GM21717 (cell line): ENCODE measurements at regions not wholly inside any gene's neighbourhood (a gene's known extent, or its start where the extent isn't known, plus 50 kb on each side); places are given as distances from the start of the nearest gene placed in this dataset.
"Not testable (repeated sequence)": the region's sequence is repeated elsewhere in the genome, so short reads cannot be mapped to it uniquely, and the experiment has no call there.

Source experiments
- ATAC-seq: cut with Tn5 transposase; IDR thresholded peaks from one replicate; pipeline ENCODE4 v1.9.1; 2021; ENCODE audit warnings: mild to moderate bottlenecking, moderate library complexity; ENCODE audit not compliant: unreplicated experiment

DNA sequence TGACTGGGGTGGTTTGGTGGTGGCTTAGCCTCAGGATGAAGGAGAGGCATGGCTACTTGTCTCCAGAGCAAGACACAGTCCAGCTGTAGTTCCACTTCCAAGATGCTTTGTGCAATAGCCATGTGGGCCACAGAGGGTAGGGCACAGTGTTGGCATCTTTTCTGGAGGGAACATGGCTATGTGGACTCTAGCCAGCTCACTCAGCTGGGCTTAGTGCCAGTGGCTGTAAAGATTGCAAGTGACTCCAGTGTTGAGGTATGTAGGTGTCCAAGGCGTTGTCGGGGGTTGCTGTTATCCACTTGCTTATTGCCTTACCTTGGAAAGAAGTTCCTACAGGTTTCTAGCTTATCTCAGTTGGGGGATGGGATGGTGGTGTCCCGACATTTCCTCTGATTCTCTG, 233.4 kb downstream of the CD109 start:
- ATAC-seq = no peak

DNA sequence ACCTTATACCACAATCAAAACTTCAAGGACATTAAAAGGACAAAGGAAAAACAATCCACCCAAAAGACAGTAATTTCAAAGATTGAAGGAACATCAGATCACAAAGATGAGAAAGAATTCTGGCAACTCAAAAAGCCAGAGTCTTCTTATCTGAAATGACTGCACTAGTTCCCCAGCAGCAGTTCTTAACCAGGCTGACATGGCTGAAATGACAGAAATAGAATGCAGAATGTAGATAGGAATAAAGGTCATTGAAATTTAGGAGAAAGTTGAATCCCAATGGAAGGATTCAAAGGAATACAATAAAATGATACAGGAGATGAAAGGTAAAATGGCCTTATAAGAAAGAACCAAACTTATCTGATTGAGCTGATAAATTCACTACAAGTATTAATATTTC, 231.4 kb downstream of the CD109 start:
- ATAC-seq = no peak

DNA sequence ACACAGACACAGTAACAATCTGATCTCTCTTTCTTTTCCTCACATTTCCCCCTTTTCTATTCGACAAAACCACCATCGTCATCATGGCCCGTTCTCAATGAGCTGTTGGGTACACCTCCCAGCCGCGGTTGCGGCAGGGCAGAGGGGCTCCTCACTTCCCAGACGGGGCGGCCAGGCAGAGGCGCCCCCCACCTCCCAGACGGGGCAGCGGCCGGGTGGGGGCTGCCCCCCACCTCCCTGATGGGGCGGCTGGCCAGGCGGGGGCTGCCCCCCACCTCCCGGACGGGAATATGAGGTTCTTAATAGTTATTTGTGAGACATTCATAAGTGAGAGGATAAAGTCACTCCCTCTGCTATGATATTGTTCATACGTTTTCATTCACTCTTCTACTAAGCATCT, 229.7 kb downstream of the CD109 start:
- ATAC-seq = not testable (repeated sequence)

DNA sequence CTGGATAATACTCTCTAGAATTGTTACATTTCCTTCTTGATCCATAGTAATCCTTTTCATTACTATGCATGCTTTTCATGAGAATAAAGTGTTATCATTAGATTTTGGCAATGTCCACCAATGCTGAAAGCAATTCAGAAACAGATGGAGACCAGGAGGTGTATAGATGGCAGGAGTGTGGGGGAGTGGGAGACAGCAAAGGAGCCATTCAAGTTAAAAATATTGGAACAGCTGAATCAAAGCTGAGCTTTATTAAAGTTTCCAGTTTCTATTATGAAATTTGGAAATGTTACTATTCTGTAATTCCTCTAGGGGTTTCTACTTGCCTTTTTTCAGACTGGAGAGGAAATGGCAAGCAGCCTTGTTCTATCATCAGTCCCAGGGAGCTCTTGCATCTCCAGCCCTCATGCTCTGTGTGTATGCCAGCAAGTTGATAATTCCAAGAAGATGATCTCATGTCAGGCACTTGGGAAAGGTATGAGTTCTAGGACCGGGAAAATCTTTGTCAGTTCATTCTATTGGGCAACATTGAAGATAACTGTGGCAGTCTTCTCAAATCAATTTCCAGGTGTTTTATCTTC, 228.0 kb downstream of the CD109 start:
- ATAC-seq = no peak

DNA sequence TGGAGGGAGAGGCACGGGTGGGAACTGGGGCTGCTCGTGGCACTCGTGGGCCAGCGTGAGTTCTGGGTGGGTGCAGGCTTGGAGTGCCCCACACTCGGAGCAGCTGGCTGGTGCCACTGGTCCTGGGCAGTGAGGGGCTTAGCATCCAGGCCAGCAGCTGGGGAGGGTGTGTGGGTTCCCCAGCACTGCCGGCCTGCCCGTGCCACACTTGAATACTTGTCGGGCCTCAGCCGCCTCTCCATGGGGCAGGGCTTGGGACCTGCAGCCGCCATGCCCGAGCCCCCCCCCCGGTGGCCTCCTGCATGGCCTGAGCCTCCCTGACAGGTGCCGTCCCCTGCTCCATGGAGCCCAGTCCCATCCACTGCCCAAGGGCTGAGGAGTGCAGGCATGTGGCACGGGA, 207.2 kb downstream of the CD109 start:
- ATAC-seq = no peak

DNA sequence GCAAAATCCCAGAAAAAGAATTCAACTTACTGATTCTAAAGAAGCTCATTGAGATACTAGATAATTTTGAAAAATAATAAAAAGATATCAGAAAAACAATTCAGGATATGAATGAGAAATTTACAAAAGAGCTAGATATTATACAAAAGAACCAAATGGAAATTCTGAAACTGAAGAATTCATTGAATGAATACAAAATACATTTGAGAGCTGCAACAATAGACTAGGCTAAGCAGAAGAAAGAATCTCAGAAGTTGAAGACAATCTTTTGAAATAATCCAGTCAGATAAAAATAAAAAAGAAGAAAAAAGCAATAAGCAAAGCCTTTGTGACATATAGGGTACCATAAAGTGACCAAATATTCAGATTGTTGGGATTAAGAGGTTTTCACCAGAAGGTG, 206.0 kb downstream of the CD109 start:
- no peak for ATAC-seq

DNA sequence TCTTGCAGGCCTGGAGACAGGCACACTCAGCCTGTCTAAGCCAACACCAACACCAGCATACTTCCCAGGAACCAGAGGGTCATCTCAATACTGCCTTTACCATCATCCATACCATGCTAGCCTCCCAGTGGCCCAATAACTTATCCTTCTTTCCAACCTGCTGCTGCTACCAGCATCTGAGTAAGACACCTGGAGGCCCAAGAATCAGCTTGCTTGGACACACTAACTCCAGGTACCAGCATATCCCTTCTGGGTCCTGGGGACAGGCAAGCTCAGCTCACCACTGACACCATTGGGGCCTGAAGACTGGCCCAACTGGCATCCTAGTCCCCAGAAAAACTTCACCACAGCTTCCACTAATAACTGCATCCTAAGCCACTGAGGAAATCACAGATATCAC, 205.3 kb downstream of the CD109 start:
- no peak for ATAC-seq

DNA sequence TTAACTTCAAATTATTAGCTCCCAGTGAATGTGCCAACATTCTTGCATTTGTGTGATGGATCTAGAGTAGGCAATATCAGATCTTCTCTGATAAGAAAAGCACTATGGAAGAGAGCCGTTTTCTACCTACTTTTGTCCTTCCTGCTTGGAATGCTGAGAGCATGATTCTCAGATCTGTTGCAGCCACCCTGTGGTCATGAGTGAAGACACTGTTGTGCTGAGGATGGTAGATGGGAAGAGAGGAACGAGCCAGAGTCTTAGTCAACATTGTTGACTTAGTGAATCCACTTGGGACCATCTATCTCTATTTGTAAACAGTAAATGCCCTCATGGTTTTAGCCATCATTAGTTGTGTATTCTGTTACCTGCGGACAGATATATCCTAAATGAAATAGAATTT, 202.6 kb downstream of the CD109 start:
- no peak for ATAC-seq

DNA sequence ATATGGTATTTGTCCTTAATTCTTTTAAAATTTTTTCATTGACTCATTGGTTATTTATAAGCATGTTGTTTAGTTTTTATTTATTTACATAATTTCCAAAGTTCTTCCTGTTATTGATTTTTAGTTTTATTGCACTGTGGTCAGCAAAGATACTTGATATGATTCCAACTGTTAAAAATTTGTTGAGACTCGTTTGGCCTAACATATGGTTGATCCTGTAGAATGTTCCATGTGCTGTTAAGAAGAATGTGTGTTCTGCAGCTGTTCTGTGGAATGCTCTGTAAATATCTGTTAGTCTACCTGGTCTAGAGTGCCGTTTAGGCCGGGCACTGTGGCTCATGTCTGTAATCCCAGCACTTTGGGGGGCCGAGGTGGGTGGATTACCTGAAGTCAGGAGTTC, 197.7 kb downstream of the CD109 start:
- no peak for ATAC-seq

DNA sequence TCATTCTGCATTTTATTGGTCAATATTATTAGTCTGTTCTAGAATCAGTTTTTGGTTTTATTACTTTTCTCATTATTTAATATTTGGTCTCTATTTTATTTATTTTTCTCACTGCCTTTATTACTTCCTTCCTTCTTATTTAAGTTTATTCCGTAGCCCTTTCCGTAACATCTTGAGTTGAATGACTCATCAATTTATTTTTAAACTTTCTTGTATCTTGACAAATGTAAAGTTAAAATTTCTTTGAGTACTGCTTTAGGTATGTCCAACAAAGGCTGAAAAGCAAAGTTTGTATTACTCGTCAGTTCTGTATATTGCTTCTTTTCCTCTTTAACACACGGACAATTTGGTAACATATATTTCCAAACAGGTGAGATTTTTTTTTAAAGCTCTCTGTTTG, 192.0 kb downstream of the CD109 start:
- ATAC-seq = no peak

DNA sequence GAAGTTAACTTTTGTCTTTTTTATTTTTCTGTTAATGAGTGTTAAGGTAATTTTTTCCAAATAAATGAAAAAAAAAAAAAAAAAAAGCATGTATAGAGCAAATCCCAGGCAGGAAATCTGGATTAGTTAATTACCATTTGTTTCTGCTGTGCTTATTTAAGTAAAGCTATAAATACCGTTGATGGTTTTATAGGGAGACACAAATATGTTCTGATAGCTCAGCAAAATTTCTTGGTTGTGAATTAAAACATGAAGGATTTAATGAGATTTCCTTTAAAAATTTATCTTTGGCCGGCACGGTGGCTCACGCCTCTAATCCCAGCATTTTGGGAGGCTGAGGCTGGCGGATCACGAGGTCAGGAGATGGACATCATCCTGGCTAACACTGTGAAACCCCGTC, 189.4 kb downstream of the CD109 start:
- ATAC-seq = no peak

DNA sequence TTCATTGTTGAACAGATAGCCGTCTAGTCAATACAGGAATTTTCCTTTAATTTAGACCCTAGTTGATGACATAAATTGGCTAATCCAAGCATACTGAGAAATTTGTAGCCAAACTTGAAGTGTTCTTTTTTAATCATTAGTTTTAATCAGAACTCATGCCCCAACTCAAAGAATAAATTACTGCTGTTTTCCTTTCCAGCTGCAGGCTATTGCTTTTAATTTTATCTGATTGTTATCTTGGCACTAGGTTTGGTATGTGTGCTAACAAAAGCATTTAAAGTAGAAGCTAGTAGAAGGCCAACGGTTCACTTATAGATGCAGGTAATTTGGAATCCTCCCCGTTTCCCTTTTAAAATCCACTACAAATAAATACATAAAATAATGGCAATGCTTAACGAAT, 188.5 kb downstream of the CD109 start:
- ATAC-seq = no peak

DNA sequence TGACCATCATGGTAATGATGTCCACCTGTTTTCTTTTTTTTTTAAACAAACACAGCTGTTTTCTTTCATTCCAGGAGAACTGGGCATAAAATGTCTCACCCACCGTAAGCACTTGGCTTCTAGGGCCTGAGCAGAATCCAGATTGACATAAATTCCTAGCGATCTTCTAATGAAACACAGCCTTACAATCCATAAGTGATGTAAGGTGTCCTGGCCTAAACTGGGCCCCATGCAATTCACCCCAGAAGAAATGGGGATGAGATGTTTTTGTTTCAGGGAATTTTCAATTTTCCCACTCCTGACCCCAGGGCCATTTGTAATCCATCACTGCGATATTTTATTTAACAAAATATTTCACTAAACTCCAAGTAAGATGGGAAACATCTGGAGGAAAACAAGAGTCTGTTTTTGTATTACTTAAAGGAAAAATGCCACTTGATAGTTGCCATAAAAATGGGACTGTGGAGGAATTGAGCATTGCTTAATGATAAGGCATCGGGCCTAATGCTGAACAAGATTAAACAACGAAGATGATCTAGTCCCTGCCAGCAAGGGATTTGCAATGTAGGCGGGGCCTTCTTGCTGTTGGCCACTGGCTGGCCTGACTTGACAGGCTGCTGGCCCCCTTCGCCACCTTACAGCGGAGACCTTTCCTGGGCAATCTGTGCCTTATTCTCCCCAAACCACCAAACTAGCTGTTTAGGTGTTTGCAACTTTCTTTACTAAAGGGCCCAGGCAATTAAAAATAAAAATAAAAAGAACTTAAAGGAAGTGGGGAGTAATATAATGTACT, 183.7 kb downstream of the CD109 start:
- ATAC-seq = no peak

DNA sequence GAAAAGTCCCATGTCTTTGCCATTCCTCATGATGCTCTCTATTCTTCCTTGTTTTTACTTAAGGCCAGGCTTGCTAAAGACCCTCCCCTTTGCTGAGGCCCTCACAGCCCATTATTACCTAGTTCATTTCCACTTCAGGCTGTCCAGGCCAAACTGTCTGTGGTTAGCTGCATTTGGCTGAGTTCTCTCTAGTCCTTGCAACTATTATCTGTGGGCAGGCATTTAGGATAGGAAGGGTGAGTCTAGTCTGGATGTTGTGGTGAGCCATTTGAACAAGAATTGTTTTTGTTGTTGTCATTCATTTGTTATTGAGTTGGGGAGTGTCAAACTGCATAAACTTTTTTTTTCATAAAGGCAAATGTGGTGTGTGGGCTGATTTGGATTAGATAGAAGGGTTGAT, 182.4 kb downstream of the CD109 start:
- ATAC-seq = no peak
